H1 (cell line): ENCODE measurements at regions not wholly inside any gene's neighbourhood (a gene's known extent, or its start where the extent isn't known, plus 50 kb on each side); places are given as distances from the start of the nearest gene placed in this dataset.

Source experiments
- E2F6 ChIP-seq: IDR thresholded peaks from 2 replicates; pipeline ENCODE4 v1.6.1; 2012; ENCODE audit warnings: inconsistent platforms
- SP1 ChIP-seq: IDR thresholded peaks from 2 replicates; pipeline ENCODE4 v1.6.1; 2011; ENCODE audit warnings: low read depth, low read length
- TF ChIP-seq, protein P1 (sequence below): fragments of 300-600 bp; sonication (generic); IDR thresholded peaks from 2 replicates; pipeline ENCODE4 v1.7.1; 2012; ENCODE audit warnings: low read length, moderate library complexity, mild to moderate bottlenecking, inconsistent platforms; ENCODE audit not compliant: insufficient replicate concordance
- TF ChIP-seq, protein P2 (sequence below): IDR thresholded peaks from 2 replicates; pipeline ENCODE4 v1.6.1; 2012; ENCODE audit warnings: inconsistent platforms

GRCh38 chr7:79713276-79713675 is 259.8 kb upstream of the MAGI2 start (continued):
- TF ChIP-seq SP1 (no peak), E2F6 (no peak)
- TF ChIP-seq, protein P1, sequence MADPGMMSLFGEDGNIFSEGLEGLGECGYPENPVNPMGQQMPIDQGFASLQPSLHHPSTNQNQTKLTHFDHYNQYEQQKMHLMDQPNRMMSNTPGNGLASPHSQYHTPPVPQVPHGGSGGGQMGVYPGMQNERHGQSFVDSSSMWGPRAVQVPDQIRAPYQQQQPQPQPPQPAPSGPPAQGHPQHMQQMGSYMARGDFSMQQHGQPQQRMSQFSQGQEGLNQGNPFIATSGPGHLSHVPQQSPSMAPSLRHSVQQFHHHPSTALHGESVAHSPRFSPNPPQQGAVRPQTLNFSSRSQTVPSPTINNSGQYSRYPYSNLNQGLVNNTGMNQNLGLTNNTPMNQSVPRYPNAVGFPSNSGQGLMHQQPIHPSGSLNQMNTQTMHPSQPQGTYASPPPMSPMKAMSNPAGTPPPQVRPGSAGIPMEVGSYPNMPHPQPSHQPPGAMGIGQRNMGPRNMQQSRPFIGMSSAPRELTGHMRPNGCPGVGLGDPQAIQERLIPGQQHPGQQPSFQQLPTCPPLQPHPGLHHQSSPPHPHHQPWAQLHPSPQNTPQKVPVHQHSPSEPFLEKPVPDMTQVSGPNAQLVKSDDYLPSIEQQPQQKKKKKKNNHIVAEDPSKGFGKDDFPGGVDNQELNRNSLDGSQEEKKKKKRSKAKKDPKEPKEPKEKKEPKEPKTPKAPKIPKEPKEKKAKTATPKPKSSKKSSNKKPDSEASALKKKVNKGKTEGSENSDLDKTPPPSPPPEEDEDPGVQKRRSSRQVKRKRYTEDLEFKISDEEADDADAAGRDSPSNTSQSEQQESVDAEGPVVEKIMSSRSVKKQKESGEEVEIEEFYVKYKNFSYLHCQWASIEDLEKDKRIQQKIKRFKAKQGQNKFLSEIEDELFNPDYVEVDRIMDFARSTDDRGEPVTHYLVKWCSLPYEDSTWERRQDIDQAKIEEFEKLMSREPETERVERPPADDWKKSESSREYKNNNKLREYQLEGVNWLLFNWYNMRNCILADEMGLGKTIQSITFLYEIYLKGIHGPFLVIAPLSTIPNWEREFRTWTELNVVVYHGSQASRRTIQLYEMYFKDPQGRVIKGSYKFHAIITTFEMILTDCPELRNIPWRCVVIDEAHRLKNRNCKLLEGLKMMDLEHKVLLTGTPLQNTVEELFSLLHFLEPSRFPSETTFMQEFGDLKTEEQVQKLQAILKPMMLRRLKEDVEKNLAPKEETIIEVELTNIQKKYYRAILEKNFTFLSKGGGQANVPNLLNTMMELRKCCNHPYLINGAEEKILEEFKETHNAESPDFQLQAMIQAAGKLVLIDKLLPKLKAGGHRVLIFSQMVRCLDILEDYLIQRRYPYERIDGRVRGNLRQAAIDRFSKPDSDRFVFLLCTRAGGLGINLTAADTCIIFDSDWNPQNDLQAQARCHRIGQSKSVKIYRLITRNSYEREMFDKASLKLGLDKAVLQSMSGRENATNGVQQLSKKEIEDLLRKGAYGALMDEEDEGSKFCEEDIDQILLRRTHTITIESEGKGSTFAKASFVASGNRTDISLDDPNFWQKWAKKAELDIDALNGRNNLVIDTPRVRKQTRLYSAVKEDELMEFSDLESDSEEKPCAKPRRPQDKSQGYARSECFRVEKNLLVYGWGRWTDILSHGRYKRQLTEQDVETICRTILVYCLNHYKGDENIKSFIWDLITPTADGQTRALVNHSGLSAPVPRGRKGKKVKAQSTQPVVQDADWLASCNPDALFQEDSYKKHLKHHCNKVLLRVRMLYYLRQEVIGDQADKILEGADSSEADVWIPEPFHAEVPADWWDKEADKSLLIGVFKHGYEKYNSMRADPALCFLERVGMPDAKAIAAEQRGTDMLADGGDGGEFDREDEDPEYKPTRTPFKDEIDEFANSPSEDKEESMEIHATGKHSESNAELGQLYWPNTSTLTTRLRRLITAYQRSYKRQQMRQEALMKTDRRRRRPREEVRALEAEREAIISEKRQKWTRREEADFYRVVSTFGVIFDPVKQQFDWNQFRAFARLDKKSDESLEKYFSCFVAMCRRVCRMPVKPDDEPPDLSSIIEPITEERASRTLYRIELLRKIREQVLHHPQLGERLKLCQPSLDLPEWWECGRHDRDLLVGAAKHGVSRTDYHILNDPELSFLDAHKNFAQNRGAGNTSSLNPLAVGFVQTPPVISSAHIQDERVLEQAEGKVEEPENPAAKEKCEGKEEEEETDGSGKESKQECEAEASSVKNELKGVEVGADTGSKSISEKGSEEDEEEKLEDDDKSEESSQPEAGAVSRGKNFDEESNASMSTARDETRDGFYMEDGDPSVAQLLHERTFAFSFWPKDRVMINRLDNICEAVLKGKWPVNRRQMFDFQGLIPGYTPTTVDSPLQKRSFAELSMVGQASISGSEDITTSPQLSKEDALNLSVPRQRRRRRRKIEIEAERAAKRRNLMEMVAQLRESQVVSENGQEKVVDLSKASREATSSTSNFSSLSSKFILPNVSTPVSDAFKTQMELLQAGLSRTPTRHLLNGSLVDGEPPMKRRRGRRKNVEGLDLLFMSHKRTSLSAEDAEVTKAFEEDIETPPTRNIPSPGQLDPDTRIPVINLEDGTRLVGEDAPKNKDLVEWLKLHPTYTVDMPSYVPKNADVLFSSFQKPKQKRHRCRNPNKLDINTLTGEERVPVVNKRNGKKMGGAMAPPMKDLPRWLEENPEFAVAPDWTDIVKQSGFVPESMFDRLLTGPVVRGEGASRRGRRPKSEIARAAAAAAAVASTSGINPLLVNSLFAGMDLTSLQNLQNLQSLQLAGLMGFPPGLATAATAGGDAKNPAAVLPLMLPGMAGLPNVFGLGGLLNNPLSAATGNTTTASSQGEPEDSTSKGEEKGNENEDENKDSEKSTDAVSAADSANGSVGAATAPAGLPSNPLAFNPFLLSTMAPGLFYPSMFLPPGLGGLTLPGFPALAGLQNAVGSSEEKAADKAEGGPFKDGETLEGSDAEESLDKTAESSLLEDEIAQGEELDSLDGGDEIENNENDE, result no peak
- TF ChIP-seq, protein P2, sequence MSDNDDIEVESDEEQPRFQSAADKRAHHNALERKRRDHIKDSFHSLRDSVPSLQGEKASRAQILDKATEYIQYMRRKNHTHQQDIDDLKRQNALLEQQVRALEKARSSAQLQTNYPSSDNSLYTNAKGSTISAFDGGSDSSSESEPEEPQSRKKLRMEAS, result no peak
